Aorta (tissue), 5 donors: ENCODE measurements at regions not wholly inside any gene's neighbourhood (a gene's known extent, or its start where the extent isn't known, plus 50 kb on each side); places are given as distances from the start of the nearest gene placed in this dataset.

Experiments
- ATAC-seq: fragments of 200-7000 bp; cut with Tn5 transposase; one replicate; pipeline ENCODE4 v1.9.1; 2022; ENCODE audit warnings: moderate library complexity; ENCODE audit not compliant: low FRiP score
- DNase-seq, 2 donors: peaks; one replicate each; pipeline ENCODE4 v3.0.0-alpha.2; 2020
- H3K27ac ChIP-seq, 2 donors: one replicate each; pipeline ENCODE4 v1.5.1; 2013; ENCODE audit warnings: low read length in 2 of 2, mild to moderate bottlenecking in 2 of 2, moderate library complexity in 2 of 2, control low read depth in 1 of 2, inconsistent platforms in 1 of 2, low read depth in 1 of 2
- H3K27me3 ChIP-seq, 2 donors: one replicate each; pipeline ENCODE4 v1.6.1; 2013; ENCODE audit warnings: control low read depth in 1 of 2, low read length in 1 of 2, mild to moderate bottlenecking in 1 of 2, moderate library complexity in 1 of 2; ENCODE audit not compliant: insufficient read depth in 2 of 2, control insufficient read depth in 1 of 2
- H3K36me3 ChIP-seq, 2 donors: one replicate each; pipeline ENCODE4 v1.6.1; 2013; ENCODE audit warnings: control low read depth in 1 of 2, low read length in 1 of 2, mild to moderate bottlenecking in 1 of 2; ENCODE audit not compliant: insufficient read depth in 2 of 2, control insufficient read depth in 1 of 2
- H3K4me1 ChIP-seq, 2 donors: one replicate each; pipeline ENCODE4 v1.6.1; 2013; ENCODE audit warnings: low read length in 2 of 2, control low read depth in 1 of 2, mild to moderate bottlenecking in 1 of 2, moderate library complexity in 1 of 2; ENCODE audit not compliant: insufficient read depth in 2 of 2, control insufficient read depth in 1 of 2
- H3K4me3 ChIP-seq, 2 donors: one replicate each; pipeline ENCODE4 v1.5.1; 2013; ENCODE audit warnings: low read length in 2 of 2, control low read depth in 1 of 2, mild to moderate bottlenecking in 1 of 2
- H3K9me3 ChIP-seq: one replicate; pipeline ENCODE4 v1.6.1; 2013; ENCODE audit warnings: mild to moderate bottlenecking, low read length; ENCODE audit not compliant: control insufficient read depth
- WGBS, 2 donors: extraction: QIAGEN DNeasy Blood & Tissue Kit; methylation state at CpG; one replicate each; pipeline ENCODE4 v1.1.7; 2013; 5-methylcytosine and 5-hydroxymethylcytosine counted together
- intact Hi-C, 2 donors: fragments of 100-400 bp; cut with DNase I; formaldehyde crosslinking; loops; one replicate each; pipeline versions ENCODE4 v1.14.2 to v1.15.0; 2022
- donor health status: healthy with polysubstance abuse.
- donor health status: Bipolar disorder and iron deficiency.
- donor health status: DM: no; HTN: no; CAD: no.
- donor health status: DM: no; HTN: no; CAD: no.
- donor health status: DM: yes; HTN: yes; CAD: no.

DNA sequence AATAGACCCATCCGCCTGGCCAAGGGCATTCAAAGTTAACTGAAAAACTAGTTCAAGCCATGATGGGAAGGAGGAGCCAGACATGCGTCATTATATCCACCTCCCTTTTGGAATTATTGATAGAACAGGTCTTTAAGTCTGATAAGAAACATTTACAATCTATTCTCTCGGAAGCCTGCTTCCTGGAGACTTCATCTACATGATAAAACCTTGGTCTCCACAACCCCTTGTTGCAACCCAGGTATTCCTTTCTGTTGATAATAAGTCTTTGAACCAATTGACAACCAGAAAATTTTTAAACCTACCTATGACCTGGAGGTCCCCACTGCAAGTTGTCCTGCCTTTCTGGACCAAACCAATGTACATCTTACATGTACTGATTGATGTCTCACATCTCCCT is 451.3 kb downstream of the NAF1 start:
- intact Hi-C loops, result no loop called here
- H3K4me1 ChIP-seq, result no peaks in the 10 kb centered on the region
- H3K4me3 ChIP-seq, result no peak overlapping the region
- no peak overlapping the region for H3K27ac ChIP-seq
- no peaks in the 10 kb centered on the region for H3K27me3 ChIP-seq
- WGBS, 2 donors, result 81 to 95% methylated on average over 3 of the region's 3 CpGs
- DNase-seq (no peak), ATAC-seq (no peak)
- H3K36me3 ChIP-seq, result no peaks in the 10 kb centered on the region
- H3K9me3 ChIP-seq, result no peaks in the 10 kb centered on the region

DNA sequence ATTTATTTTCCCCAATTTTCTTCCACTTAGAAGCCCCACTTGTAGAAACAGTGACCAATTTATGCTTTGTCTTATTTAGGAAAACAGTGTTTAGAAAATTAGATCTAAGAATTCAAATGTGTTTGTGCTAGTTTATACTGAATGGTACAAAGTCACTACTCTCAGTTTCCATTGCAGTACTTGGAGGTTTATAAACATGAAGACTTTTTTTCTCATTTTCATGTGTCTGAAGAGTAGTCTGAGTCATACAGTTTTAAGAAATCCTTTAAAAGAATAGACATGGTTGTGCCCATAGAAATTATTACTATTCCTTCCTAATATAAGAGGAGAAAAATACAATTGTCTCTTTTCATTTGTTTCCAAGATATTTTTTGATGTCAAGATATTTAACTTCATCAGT is 458.7 kb downstream of the NAF1 start:
- H3K36me3 ChIP-seq, result no peaks in the 10 kb centered on the region
- H3K4me3 ChIP-seq, result no peak overlapping the region
- no peaks in the 10 kb centered on the region for H3K9me3 ChIP-seq
- DNase-seq (no peak), ATAC-seq (no peak)
- H3K27ac ChIP-seq, result no peak overlapping the region
- intact Hi-C loops, result no loop called here
- H3K4me1 ChIP-seq, result no peaks in the 10 kb centered on the region
- no peaks in the 10 kb centered on the region for H3K27me3 ChIP-seq

- H3K4me3 ChIP-seq, result no peak overlapping the region
- 6 to 9% methylated on average over 1 of the region's 1 CpG for WGBS, 2 donors
- no peaks in the 10 kb centered on the region for H3K27me3 ChIP-seq
- ATAC-seq, result no peak
- no peaks in the 10 kb centered on the region for H3K36me3 ChIP-seq
- no peak for DNase-seq
- H3K9me3 ChIP-seq, result no peaks in the 10 kb centered on the region
- no peak overlapping the region for H3K27ac ChIP-seq
- intact Hi-C loops, result no loop called here
- H3K4me1 ChIP-seq, result no peaks in the 10 kb centered on the region
Observed at GRCh38 chr4:162706632-162707031, 460.1 kb downstream of the NAF1 start.

DNA sequence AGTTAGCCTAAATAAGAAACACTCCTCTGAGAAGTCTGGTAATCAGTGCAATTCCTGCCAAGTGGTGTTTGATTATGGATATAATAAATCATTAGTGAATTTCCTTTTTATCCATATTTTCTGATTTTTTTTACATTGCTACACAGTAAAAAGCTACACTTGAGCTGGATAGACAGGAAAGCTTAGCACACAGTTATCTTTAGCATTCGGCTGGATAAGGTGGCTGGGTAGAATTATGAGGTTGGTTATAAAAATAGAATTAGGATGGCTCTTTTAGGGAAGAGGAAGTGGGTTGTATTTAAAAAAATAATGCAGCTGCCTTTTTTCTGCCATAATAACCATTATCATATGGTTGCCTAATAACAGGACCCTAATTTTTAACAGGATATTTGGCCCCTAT is 460.6 kb downstream of the NAF1 start:
- no peak overlapping the region for H3K27ac ChIP-seq
- DNase-seq (no peak), ATAC-seq (no peak)
- no peak overlapping the region for H3K4me3 ChIP-seq
- intact Hi-C loops, result no loop called here
- H3K4me1 ChIP-seq, result no peaks in the 10 kb centered on the region
- no peaks in the 10 kb centered on the region for H3K36me3 ChIP-seq
- 3% methylated on average over 1 of the region's 1 CpG for WGBS, 2 donors
- H3K9me3 ChIP-seq, result no peaks in the 10 kb centered on the region
- H3K27me3 ChIP-seq, result no peaks in the 10 kb centered on the region

DNA sequence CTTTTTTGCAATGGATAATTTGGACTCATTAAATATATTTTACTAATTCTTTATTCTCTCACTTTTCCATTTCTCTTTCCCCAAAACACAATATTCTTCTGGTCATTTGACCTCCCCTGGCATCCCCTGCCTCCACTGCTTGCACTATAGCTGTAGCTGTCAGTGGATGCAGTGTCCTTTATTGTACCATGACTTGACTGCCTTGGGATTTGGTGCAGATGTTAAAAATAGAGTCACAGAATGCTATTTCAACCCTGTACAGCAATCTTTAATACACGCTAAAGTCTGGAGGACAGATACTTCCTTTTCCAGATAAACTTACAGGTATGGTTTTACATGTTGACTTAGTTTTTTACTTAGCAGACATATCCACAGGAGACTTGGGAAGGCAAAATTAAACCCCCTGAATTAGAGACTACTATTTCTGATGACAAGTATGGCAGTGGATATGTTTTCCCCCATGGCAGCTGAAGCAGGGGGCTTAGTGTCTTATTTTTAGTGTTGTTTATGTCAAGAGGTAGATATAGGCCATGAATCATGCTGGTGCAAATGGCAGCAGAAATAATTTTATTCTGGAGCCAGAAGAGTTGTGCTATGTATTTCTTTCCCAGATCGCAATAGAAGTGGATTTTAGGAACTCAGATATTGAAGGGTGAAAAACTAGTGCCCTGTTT is 461.4 kb downstream of the NAF1 start:
- WGBS, 2 donors, result 35 to 39% methylated on average over 2 of the region's 2 CpGs
- no peaks in the 10 kb centered on the region for H3K9me3 ChIP-seq
- DNase-seq (no peak), ATAC-seq (peak; percentile 44)
- intact Hi-C loops, result no loop called here
- no peak overlapping the region for H3K4me3 ChIP-seq
- no peak overlapping the region for H3K27ac ChIP-seq
- H3K27me3 ChIP-seq, result no peaks in the 10 kb centered on the region
- H3K4me1 ChIP-seq, result no peaks in the 10 kb centered on the region
- no peaks in the 10 kb centered on the region for H3K36me3 ChIP-seq

DNA sequence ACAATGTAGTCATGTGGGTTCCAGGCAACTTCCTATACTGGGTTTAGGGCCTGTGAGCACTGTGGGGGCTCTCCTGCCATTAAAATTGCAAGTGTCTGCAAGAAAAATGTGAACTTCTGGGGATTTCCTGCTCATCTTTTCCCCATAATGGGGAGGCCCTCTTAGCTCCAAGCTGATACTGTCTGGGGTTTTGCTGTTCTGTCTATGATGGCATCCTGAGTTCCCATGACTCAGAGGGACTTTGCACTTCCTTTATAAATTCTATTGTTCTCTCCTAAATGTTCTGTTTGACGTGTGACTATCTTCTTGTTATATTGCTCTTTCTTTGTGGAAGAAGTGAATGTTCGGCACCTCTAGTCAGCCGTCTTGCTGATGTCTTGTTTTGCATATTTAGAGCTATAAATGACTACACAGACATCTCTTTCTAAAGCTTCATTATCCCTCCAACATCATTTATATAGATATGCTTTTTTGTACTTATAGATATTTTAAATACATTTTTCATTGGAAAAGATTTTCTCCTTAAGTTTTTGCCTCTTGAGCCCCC is 465.8 kb downstream of the NAF1 start:
- intact Hi-C loops, result no loop called here
- no peaks in the 10 kb centered on the region for H3K36me3 ChIP-seq
- ATAC-seq, result no peak

GRCh38 chr4:162700358-162700757 is 466.3 kb downstream of the NAF1 start:
- intact Hi-C loops, result no loop called here
- DNase-seq (no peak), ATAC-seq (peak; percentile 15)
- H3K27me3 ChIP-seq, result no peaks in the 10 kb centered on the region
- WGBS, 2 donors, result 92 to 94% methylated on average over 2 of the region's 2 CpGs
- no peaks in the 10 kb centered on the region for H3K4me1 ChIP-seq
- H3K4me3 ChIP-seq, result no peak overlapping the region
- H3K9me3 ChIP-seq, result no peaks in the 10 kb centered on the region
- no peaks in the 10 kb centered on the region for H3K36me3 ChIP-seq
- no peak overlapping the region for H3K27ac ChIP-seq

More for the DNA sequence above, 465.8 kb downstream of the NAF1 start:
- no peaks in the 10 kb centered on the region for H3K9me3 ChIP-seq
- no peaks in the 10 kb centered on the region for H3K27me3 ChIP-seq
- 93 to 94% methylated on average over 3 of the region's 3 CpGs for WGBS, 2 donors
- H3K4me1 ChIP-seq, result no peaks in the 10 kb centered on the region
- no peak for DNase-seq
- H3K27ac ChIP-seq, result no peak overlapping the region
- no peak overlapping the region for H3K4me3 ChIP-seq

- Histone ChIP-seq H3K27me3 (no peaks in the 10 kb centered on the region), H3K9me3 (no peaks in the 10 kb centered on the region), H3K4me3 (no peak overlapping the region), H3K4me1 (no peaks in the 10 kb centered on the region), H3K27ac (no peak overlapping the region), H3K36me3 (no peaks in the 10 kb centered on the region)
- intact Hi-C loops, result no loop called here
- WGBS, 2 donors, result 96 to 100% methylated on average over 1 of the region's 1 CpG
- ATAC-seq (no peak), DNase-seq (no peak)
Observed at GRCh38 chr4:162699629-162700028, 467.1 kb downstream of the NAF1 start.

DNA sequence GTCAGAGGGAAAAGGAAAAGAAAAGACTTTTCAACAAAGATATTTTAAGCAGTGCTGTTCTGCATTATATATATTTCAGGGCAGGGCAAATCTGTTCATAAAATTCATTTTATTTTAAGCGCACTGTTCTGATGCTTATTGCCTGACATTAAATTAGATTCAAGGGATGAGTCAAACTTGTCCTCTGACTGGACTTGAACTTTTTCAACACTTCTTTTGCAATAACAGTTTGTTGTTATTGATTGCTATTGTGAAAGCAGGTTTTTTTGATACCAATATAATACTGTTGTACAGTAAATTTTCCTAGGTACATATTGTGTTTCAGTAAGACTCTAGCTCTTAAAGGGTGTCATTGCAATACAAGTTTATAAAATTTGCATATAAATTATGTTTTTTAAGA is 481.3 kb downstream of the NAF1 start:
- H3K9me3 ChIP-seq, result no peaks in the 10 kb centered on the region
- no peaks in the 10 kb centered on the region for H3K36me3 ChIP-seq
- H3K4me3 ChIP-seq, result no peak overlapping the region
- WGBS, 2 donors, result 99 to 100% methylated on average over 1 of the region's 1 CpG
- intact Hi-C loops, result no loop called here
- DNase-seq (no peak), ATAC-seq (no peak)
- no peak overlapping the region for H3K27ac ChIP-seq
- no peaks in the 10 kb centered on the region for H3K4me1 ChIP-seq
- H3K27me3 ChIP-seq, result no peaks in the 10 kb centered on the region
